ENCODE measurements at regions not wholly inside any gene's neighbourhood (a gene's known extent, or its start where the extent isn't known, plus 50 kb on each side); places are given as distances from the start of the nearest gene placed in this dataset.

- no peak for DNase-seq
Observed at GRCh38 chr13:100940658-100941057, 266.1 kb upstream of the TMTC4 start.

- DNase-seq: no peak
Observed at GRCh38 chr13:100933841-100934240, 259.2 kb upstream of the TMTC4 start.

- no peak for DNase-seq
Observed at GRCh38 chr13:100922599-100922998, 248.0 kb upstream of the TMTC4 start.

GRCh38 chr13:100921139-100921538 lies 246.5 kb upstream of the TMTC4 start:
- DNase-seq: no peak

- no peak for DNase-seq
Observed at GRCh38 chr13:100917011-100917410, 242.4 kb upstream of the TMTC4 start.

GRCh38 chr13:100913143-100913542 lies 238.5 kb upstream of the TMTC4 start:
- DNase-seq: no peak

- DNase-seq: no peak
Observed at GRCh38 chr13:100904293-100904976, 229.8 kb upstream of the TMTC4 start.

GRCh38 chr13:100899720-100900316 lies 225.2 kb upstream of the TMTC4 start:
- no peak for DNase-seq

GRCh38 chr13:100898431-100898830 lies 223.8 kb upstream of the TMTC4 start:
- no peak for DNase-seq

- no peak for DNase-seq
Observed at GRCh38 chr13:100895651-100896050, 221.1 kb upstream of the TMTC4 start.

GRCh38 chr13:100892981-100893380 lies 218.4 kb upstream of the TMTC4 start:
- DNase-seq: no peak

- DNase-seq: peak; percentile 4
Observed at GRCh38 chr13:100890645-100891044, 216.1 kb upstream of the TMTC4 start.

- DNase-seq: no peak
Observed at GRCh38 chr13:100887729-100888151, 213.1 kb upstream of the TMTC4 start.

- no peak for DNase-seq
Observed at GRCh38 chr13:100883453-100883852, 208.9 kb upstream of the TMTC4 start.

GRCh38 chr13:100881291-100881864 lies 206.8 kb upstream of the TMTC4 start:
- no peak for DNase-seq

- DNase-seq: no peak
Observed at GRCh38 chr13:100880166-100880565, 205.6 kb upstream of the TMTC4 start.

GRCh38 chr13:100879255-100879654 lies 204.7 kb upstream of the TMTC4 start:
- DNase-seq: no peak

- no peak for DNase-seq
Observed at GRCh38 chr13:100876044-100876403, 201.4 kb upstream of the TMTC4 start.

GRCh38 chr13:100875392-100876043 lies 200.9 kb upstream of the TMTC4 start:
- no peak for DNase-seq

GRCh38 chr13:100872761-100873160 lies 198.2 kb upstream of the TMTC4 start:
- DNase-seq: no peak

GRCh38 chr13:100870898-100871297 lies 196.3 kb upstream of the TMTC4 start:
- no peak for DNase-seq

GRCh38 chr13:100860866-100861265 lies 186.3 kb upstream of the TMTC4 start:
- DNase-seq: no peak

- DNase-seq: no peak
Observed at GRCh38 chr13:100859861-100860260, 185.3 kb upstream of the TMTC4 start.
